ENCODE measurements at regions not wholly inside any gene's neighbourhood (a gene's known extent, or its start where the extent isn't known, plus 50 kb on each side); places are given as distances from the start of the nearest gene placed in this dataset.

GRCh38 chr22:44616882-44617655, 84.9 kb upstream of the PRR5 start:
- DNase-seq (ENCODE audit: low read depth): no peak
- H3K4me3 ChIP-seq (ENCODE audit: low read depth, low read length): no peak overlapping the region

- no peak for DNase-seq (ENCODE audit: low read depth)
- H3K4me3 ChIP-seq (ENCODE audit: low read depth, low read length): no peak overlapping the region
Observed at GRCh38 chr22:44616461-44616860, 85.5 kb upstream of the PRR5 start.

- no peak overlapping the region for H3K4me3 ChIP-seq (ENCODE audit: low read depth, low read length)
- DNase-seq (ENCODE audit: low read depth): no peak
Observed at GRCh38 chr22:44615602-44616180, 86.3 kb upstream of the PRR5 start.

- DNase-seq (ENCODE audit: low read depth): no peak
Observed at GRCh38 chr22:44615146-44615545, 86.9 kb upstream of the PRR5 start.

GRCh38 chr22:44613196-44613595, 88.8 kb upstream of the PRR5 start:
- no peak overlapping the region for H3K4me3 ChIP-seq (ENCODE audit: low read depth, low read length)
- DNase-seq (ENCODE audit: low read depth): no peak

More at GRCh38 chr22:44615146-44615545, 86.9 kb upstream of the PRR5 start:
- H3K4me3 ChIP-seq (ENCODE audit: low read depth, low read length): no peak overlapping the region

GRCh38 chr22:44611880-44612496, 90.0 kb upstream of the PRR5 start:
- no peak for DNase-seq (ENCODE audit: low read depth)
- no peak overlapping the region for H3K4me3 ChIP-seq (ENCODE audit: low read depth, low read length)

GRCh38 chr22:44610071-44610470, 91.9 kb upstream of the PRR5 start:
- DNase-seq (ENCODE audit: low read depth): no peak
- H3K4me3 ChIP-seq (ENCODE audit: low read depth, low read length): no peak overlapping the region

- no peak overlapping the region for H3K4me3 ChIP-seq (ENCODE audit: low read depth, low read length)
- DNase-seq (ENCODE audit: low read depth): no peak
Observed at GRCh38 chr22:44609400-44609988, 92.5 kb upstream of the PRR5 start.

- no peak overlapping the region for H3K4me3 ChIP-seq (ENCODE audit: low read depth, low read length)
- no peak for DNase-seq (ENCODE audit: low read depth)
Observed at GRCh38 chr22:44608597-44609399, 93.2 kb upstream of the PRR5 start.

- DNase-seq (ENCODE audit: low read depth): no peak
- no peak overlapping the region for H3K4me3 ChIP-seq (ENCODE audit: low read depth, low read length)
Observed at GRCh38 chr22:44606126-44606525, 95.9 kb upstream of the PRR5 start.

- no peak overlapping the region for H3K4me3 ChIP-seq (ENCODE audit: low read depth, low read length)
- DNase-seq (ENCODE audit: low read depth): no peak
Observed at GRCh38 chr22:44605486-44605885, 96.5 kb upstream of the PRR5 start.

- H3K4me3 ChIP-seq (ENCODE audit: low read depth, low read length): no peak overlapping the region
- DNase-seq (ENCODE audit: low read depth): no peak
Observed at GRCh38 chr22:44604991-44605390, 97.0 kb upstream of the PRR5 start.

- no peak for DNase-seq (ENCODE audit: low read depth)
- H3K4me3 ChIP-seq (ENCODE audit: low read depth, low read length): no peak overlapping the region
Observed at GRCh38 chr22:44604455-44604854, 97.5 kb upstream of the PRR5 start.

GRCh38 chr22:44603767-44604166, 98.2 kb upstream of the PRR5 start:
- no peak for DNase-seq (ENCODE audit: low read depth)
- no peak overlapping the region for H3K4me3 ChIP-seq (ENCODE audit: low read depth, low read length)

GRCh38 chr22:44601725-44602124, 100.3 kb upstream of the PRR5 start:
- H3K4me3 ChIP-seq (ENCODE audit: low read depth, low read length): no peak overlapping the region
- DNase-seq (ENCODE audit: low read depth): no peak

- no peak for DNase-seq (ENCODE audit: low read depth)
- no peak overlapping the region for H3K4me3 ChIP-seq (ENCODE audit: low read depth, low read length)
Observed at GRCh38 chr22:44601189-44601588, 100.8 kb upstream of the PRR5 start.

GRCh38 chr22:44600207-44600785, 101.7 kb upstream of the PRR5 start:
- no peak for DNase-seq (ENCODE audit: low read depth)
- no peak overlapping the region for H3K4me3 ChIP-seq (ENCODE audit: low read depth, low read length)

- DNase-seq (ENCODE audit: low read depth): no peak
- no peak overlapping the region for H3K4me3 ChIP-seq (ENCODE audit: low read depth, low read length)
Observed at GRCh38 chr22:44599500-44600140, 101.6 kb upstream of the RTL6 start.

- DNase-seq (ENCODE audit: low read depth): no peak
- no peak overlapping the region for H3K4me3 ChIP-seq (ENCODE audit: low read depth, low read length)
Observed at GRCh38 chr22:44599084-44599483, 101.1 kb upstream of the RTL6 start.
